Liver (tissue), 8 donors: ENCODE measurements at regions not wholly inside any gene's neighbourhood (a gene's known extent, or its start where the extent isn't known, plus 50 kb on each side); places are given as distances from the start of the nearest gene placed in this dataset.

Source experiments
- DNase-seq: peaks from one replicate; pipeline ENCODE4 v3.0.0-alpha.2; 2017; ENCODE audit warnings: low spot score
- H3K27ac ChIP-seq, 2 donors: one replicate each; pipeline ENCODE4 v1.7.0; 2013; ENCODE audit warnings: inconsistent platforms in 2 of 2, low read length in 2 of 2, control low read depth in 1 of 2, low read depth in 1 of 2, mild to moderate bottlenecking in 1 of 2
- H3K27me3 ChIP-seq, 4 donors: one replicate each; pipeline versions ENCODE4 v1.6.1 to v1.7.0; 2013; ENCODE audit warnings: low read length in 3 of 4, inconsistent platforms in 1 of 4, mild to moderate bottlenecking in 1 of 4, moderate library complexity in 1 of 4; ENCODE audit not compliant: control insufficient read depth in 4 of 4, insufficient read depth in 4 of 4
- H3K36me3 ChIP-seq, 4 donors: one replicate each; pipeline versions ENCODE4 v1.6.1 to v1.7.0; 2013; ENCODE audit warnings: low read length in 3 of 4, mild to moderate bottlenecking in 3 of 4, low read depth in 1 of 4, moderate library complexity in 1 of 4; ENCODE audit not compliant: control insufficient read depth in 4 of 4, insufficient read depth in 3 of 4
- H3K4me1 ChIP-seq, 4 donors: one replicate each; pipeline versions ENCODE4 v1.6.1 to v1.7.0; 2013; ENCODE audit warnings: low read length in 3 of 4, mild to moderate bottlenecking in 3 of 4, moderate library complexity in 1 of 4; ENCODE audit not compliant: control insufficient read depth in 4 of 4, insufficient read depth in 4 of 4
- H3K4me3 ChIP-seq, 3 donors: one replicate each; pipeline versions ENCODE4 v1.6.1 to v1.7.0; 2013; ENCODE audit warnings: low read length in 3 of 3, control low read depth in 1 of 3, low read depth in 1 of 3, mild to moderate bottlenecking in 1 of 3
- H3K9ac ChIP-seq, 2 donors: one replicate each; pipeline ENCODE4 v1.7.0; 2013; ENCODE audit warnings: low read length in 2 of 2, mild to moderate bottlenecking in 2 of 2, moderate library complexity in 2 of 2, control low read depth in 1 of 2, low read depth in 1 of 2
- H3K9me3 ChIP-seq, 4 donors: one replicate each; pipeline versions ENCODE4 v1.6.1 to v1.7.0; 2013; ENCODE audit warnings: low read length in 3 of 4; ENCODE audit not compliant: control insufficient read depth in 4 of 4
- EGR1 ChIP-seq, 2 donors: IDR thresholded peaks; 2 replicates each; pipeline ENCODE4 v1.6.1; 2016 to 2018; ENCODE audit warnings: antibody characterized with exemption in 2 of 2, low read depth in 2 of 2
- GABPA ChIP-seq, 2 donors: IDR thresholded peaks in 1 of 2; conservative IDR thresholded peaks in 1 of 2; 2 replicates each; pipeline ENCODE4 v1.6.1; 2016; ENCODE audit warnings: antibody characterized with exemption in 2 of 2, mild to moderate bottlenecking in 1 of 2, moderate library complexity in 1 of 2
- HNF4A ChIP-seq, 2 donors: conservative IDR thresholded peaks; 2 replicates each; pipeline ENCODE4 v1.6.1; 2016; ENCODE audit warnings: antibody characterized with exemption in 2 of 2, mild to moderate bottlenecking in 2 of 2
- JUND ChIP-seq, 2 donors: IDR thresholded peaks; 2 replicates each; pipeline ENCODE4 v1.6.1; 2016; ENCODE audit warnings: antibody characterized with exemption in 2 of 2
- NR2F2 ChIP-seq: IDR thresholded peaks from 2 replicates; pipeline ENCODE4 v1.6.1; 2016; ENCODE audit warnings: antibody characterized with exemption
- RXRA ChIP-seq, 2 donors: IDR thresholded peaks; 2 replicates each; pipeline ENCODE4 v1.6.1; 2017 to 2018; ENCODE audit warnings: antibody characterized with exemption in 2 of 2, mild to moderate bottlenecking in 1 of 2
- SP1 ChIP-seq: IDR thresholded peaks from 2 replicates; pipeline ENCODE4 v1.6.1; 2018; ENCODE audit warnings: antibody characterized with exemption, mild to moderate bottlenecking
- TAF1 ChIP-seq: conservative IDR thresholded peaks from 2 replicates; pipeline ENCODE4 v1.6.1; 2016; ENCODE audit warnings: antibody characterized with exemption, mild to moderate bottlenecking
- YY1 ChIP-seq: IDR thresholded peaks from 2 replicates; pipeline ENCODE4 v1.6.1; 2016; ENCODE audit warnings: antibody characterized with exemption, mild to moderate bottlenecking
- WGBS: extraction: QIAGEN DNeasy Blood & Tissue Kit; methylation state at CpG from one replicate; pipeline ENCODE4 v1.1.7; 2013; 5-methylcytosine and 5-hydroxymethylcytosine counted together
- TF ChIP-seq, protein P1 (sequence below): fragments of 150-350 bp; IDR thresholded peaks from 2 replicates; pipeline ENCODE4 v1.5.1; 2017; ENCODE audit warnings: improper control_type of control experiment, low read depth, low read length; ENCODE audit not compliant: missing input control
- TF ChIP-seq, protein P2 (sequence below): IDR thresholded peaks from 2 replicates; pipeline ENCODE4 v1.6.1; 2016; ENCODE audit warnings: antibody characterized with exemption, mild to moderate bottlenecking
- TF ChIP-seq, protein P3 (sequence below): IDR thresholded peaks from 2 replicates; pipeline ENCODE4 v1.6.1; 2016; ENCODE audit warnings: antibody characterized with exemption
- TF ChIP-seq, protein P4 (sequence below): IDR thresholded peaks from 2 replicates; pipeline ENCODE4 v1.6.1; 2016; ENCODE audit warnings: antibody characterized with exemption
- donor health status: healthy.
- donor health status: healthy.
- donor health status: healthy.
- donor health status: healthy.
- donor health status: healthy.

DNA sequence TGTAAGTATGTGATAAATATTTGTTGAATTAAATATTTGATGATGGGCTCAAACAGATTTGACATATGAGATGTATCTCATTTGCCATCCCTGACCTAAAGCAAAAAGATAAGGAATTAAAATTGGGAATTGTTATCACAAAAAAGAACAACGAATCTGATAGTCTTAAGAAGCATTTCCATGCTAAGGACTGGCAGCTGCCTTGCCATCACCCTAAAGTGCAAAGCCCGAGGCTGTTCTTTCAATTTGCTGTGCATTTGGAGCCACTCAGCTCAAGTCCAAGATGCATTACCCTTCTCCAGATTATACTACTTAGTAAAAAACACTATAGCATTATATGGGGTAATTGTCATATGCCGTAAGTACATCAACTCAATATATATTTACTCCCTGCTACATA, 618.3 kb upstream of the CLINT1 start (continued):
- TF ChIP-seq SP1 (no peak), NR2F2 (no peak), HNF4A (conservative IDR thresholded peaks at IDR 0.05) (no peak), GABPA (IDR thresholded peaks at IDR 0.05 in 1 of 2, conservative IDR thresholded peaks at IDR 0.05 in 1 of 2) (no peak)
- TF ChIP-seq, protein P1, sequence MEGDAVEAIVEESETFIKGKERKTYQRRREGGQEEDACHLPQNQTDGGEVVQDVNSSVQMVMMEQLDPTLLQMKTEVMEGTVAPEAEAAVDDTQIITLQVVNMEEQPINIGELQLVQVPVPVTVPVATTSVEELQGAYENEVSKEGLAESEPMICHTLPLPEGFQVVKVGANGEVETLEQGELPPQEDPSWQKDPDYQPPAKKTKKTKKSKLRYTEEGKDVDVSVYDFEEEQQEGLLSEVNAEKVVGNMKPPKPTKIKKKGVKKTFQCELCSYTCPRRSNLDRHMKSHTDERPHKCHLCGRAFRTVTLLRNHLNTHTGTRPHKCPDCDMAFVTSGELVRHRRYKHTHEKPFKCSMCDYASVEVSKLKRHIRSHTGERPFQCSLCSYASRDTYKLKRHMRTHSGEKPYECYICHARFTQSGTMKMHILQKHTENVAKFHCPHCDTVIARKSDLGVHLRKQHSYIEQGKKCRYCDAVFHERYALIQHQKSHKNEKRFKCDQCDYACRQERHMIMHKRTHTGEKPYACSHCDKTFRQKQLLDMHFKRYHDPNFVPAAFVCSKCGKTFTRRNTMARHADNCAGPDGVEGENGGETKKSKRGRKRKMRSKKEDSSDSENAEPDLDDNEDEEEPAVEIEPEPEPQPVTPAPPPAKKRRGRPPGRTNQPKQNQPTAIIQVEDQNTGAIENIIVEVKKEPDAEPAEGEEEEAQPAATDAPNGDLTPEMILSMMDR = no peak

DNA sequence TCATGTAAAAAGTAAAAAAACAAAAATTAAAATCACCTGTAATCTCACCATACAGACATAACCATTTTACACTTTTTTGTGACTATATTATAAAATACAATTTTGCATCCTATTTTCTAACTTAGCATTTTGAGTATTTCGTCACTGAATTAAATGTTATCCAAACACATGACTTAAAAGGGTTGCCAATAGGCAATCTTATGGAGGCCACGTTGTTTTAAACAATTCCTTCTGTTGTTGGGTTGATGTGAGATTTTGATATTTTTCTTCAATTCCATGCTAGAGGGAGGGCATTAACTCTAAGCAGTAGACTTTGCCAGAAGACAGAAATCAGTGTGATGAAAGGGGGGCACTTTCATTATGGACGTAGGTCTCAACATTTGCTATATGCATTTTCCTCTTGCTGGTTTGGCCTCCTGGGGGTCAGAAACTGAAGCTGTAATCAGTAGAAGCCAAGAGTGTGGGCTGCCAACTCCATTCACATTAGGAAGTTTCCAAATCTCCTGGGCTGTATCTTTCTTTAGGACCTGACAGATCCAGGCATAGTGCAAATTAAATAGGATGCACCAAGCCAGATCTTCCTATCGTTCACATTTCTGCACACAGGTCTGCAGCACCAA, 614.2 kb upstream of the CLINT1 start:
- Histone ChIP-seq H3K9ac (no peak overlapping the region), H3K4me3 (no peak overlapping the region), H3K4me1 (peaks cover 0 to 17% (median 14%) of the 10 kb centered on the region in 4 donors), H3K27ac (no peak overlapping the region), H3K9me3 (no peaks in the 10 kb centered on the region), H3K36me3 (no peaks in the 10 kb centered on the region), H3K27me3 (no peaks in the 10 kb centered on the region)
- no peak for DNase-seq
- WGBS = 74% methylated on average over 4 of the region's 4 CpGs
- TF ChIP-seq, protein P2, sequence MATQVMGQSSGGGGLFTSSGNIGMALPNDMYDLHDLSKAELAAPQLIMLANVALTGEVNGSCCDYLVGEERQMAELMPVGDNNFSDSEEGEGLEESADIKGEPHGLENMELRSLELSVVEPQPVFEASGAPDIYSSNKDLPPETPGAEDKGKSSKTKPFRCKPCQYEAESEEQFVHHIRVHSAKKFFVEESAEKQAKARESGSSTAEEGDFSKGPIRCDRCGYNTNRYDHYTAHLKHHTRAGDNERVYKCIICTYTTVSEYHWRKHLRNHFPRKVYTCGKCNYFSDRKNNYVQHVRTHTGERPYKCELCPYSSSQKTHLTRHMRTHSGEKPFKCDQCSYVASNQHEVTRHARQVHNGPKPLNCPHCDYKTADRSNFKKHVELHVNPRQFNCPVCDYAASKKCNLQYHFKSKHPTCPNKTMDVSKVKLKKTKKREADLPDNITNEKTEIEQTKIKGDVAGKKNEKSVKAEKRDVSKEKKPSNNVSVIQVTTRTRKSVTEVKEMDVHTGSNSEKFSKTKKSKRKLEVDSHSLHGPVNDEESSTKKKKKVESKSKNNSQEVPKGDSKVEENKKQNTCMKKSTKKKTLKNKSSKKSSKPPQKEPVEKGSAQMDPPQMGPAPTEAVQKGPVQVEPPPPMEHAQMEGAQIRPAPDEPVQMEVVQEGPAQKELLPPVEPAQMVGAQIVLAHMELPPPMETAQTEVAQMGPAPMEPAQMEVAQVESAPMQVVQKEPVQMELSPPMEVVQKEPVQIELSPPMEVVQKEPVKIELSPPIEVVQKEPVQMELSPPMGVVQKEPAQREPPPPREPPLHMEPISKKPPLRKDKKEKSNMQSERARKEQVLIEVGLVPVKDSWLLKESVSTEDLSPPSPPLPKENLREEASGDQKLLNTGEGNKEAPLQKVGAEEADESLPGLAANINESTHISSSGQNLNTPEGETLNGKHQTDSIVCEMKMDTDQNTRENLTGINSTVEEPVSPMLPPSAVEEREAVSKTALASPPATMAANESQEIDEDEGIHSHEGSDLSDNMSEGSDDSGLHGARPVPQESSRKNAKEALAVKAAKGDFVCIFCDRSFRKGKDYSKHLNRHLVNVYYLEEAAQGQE = no peak
- TF ChIP-seq, protein P1 = no peak
- TF ChIP-seq JUND (IDR thresholded peaks at IDR 0.05) (no peak), YY1 (no peak), RXRA (IDR thresholded peaks at IDR 0.05) (no peak), TAF1 (no peak), NR2F2 (no peak), EGR1 (IDR thresholded peaks at IDR 0.05; ENCODE audit: low read depth in 2 of 2) (no peak), SP1 (no peak), HNF4A (conservative IDR thresholded peaks at IDR 0.05) (no peak)
- TF ChIP-seq, protein P3, sequence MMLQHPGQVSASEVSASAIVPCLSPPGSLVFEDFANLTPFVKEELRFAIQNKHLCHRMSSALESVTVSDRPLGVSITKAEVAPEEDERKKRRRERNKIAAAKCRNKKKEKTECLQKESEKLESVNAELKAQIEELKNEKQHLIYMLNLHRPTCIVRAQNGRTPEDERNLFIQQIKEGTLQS = no peak
- TF ChIP-seq, protein P4, sequence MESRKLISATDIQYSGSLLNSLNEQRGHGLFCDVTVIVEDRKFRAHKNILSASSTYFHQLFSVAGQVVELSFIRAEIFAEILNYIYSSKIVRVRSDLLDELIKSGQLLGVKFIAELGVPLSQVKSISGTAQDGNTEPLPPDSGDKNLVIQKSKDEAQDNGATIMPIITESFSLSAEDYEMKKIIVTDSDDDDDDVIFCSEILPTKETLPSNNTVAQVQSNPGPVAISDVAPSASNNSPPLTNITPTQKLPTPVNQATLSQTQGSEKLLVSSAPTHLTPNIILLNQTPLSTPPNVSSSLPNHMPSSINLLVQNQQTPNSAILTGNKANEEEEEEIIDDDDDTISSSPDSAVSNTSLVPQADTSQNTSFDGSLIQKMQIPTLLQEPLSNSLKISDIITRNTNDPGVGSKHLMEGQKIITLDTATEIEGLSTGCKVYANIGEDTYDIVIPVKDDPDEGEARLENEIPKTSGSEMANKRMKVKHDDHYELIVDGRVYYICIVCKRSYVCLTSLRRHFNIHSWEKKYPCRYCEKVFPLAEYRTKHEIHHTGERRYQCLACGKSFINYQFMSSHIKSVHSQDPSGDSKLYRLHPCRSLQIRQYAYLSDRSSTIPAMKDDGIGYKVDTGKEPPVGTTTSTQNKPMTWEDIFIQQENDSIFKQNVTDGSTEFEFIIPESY = no peak
